ENCODE measurements at regions not wholly inside any gene's neighbourhood (a gene's known extent, or its start where the extent isn't known, plus 50 kb on each side); places are given as distances from the start of the nearest gene placed in this dataset.

DNA sequence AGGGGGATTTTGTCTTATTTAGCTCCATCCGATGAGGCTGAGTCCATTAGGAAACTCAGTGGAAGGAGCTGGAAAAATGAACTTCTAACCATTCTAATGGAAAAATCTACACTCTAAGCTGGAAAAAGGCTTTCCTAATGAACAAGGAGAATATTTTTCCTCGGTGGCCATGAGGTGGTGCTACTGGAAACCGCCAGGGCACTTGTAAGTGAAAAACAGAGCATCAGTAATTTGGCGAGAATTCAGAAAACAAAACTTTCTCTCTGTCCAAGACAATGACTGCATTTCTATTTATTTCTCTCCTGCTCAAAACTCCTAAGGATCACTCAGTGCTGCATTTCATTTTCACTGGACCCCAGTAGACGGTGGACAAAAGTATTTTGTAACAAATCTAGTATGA, 237.6 kb downstream of the TENT4A start:
- no peaks in the 10 kb centered on the region for H3K4me1 ChIP-seq (ENCODE audit: insufficient read depth, low read length)
- H3K9me3 ChIP-seq (ENCODE audit: control insufficient read depth, low read depth, low read length) = no peaks in the 10 kb centered on the region
- peaks cover 6% of the 10 kb centered on the region for H3K27me3 Mint-ChIP-seq (ENCODE audit: low read depth)
- H2BK15ac ChIP-seq (ENCODE audit: low read depth, low read length) = no peak overlapping the region
- no peak overlapping the region for H2BK120ac ChIP-seq (ENCODE audit: low read depth, low read length, poor library complexity, severe bottlenecking)
- H2AK5ac ChIP-seq (ENCODE audit: insufficient read length, low read length) = no peak overlapping the region
- H3K36me3 Mint-ChIP-seq (ENCODE audit: insufficient read depth in 1 of 3, low read depth in 3 of 3) = no peaks in the 10 kb centered on the region
- H3K23me2 ChIP-seq (ENCODE audit: insufficient read length, low read depth, low read length, poor library complexity, severe bottlenecking) = no peaks in the 10 kb centered on the region
- no peaks in the 10 kb centered on the region for H3K79me2 ChIP-seq (ENCODE audit: insufficient read depth, low read length)
- no peaks in the 10 kb centered on the region for H3K9me3 Mint-ChIP-seq
- H2BK5ac ChIP-seq (ENCODE audit: insufficient read length, low read length) = no peak overlapping the region
- no peaks in the 10 kb centered on the region for H3K79me1 ChIP-seq (ENCODE audit: insufficient read depth, low read depth, low read length, poor library complexity, severe bottlenecking)
- H3K4me3 Mint-ChIP-seq = no peak overlapping the region
- H3K4ac ChIP-seq (ENCODE audit: low read depth, low read length) = no peak overlapping the region
- no CpG with 5 or more reads among the region's 5 CpGs for WGBS (ENCODE audit: extremely low coverage, insufficient read length, low lambda C conversion rate)
- no peak overlapping the region for H3K27ac ChIP-seq (ENCODE audit: insufficient read length, low read depth, low read length)
- TF ChIP-seq, protein P1, sequence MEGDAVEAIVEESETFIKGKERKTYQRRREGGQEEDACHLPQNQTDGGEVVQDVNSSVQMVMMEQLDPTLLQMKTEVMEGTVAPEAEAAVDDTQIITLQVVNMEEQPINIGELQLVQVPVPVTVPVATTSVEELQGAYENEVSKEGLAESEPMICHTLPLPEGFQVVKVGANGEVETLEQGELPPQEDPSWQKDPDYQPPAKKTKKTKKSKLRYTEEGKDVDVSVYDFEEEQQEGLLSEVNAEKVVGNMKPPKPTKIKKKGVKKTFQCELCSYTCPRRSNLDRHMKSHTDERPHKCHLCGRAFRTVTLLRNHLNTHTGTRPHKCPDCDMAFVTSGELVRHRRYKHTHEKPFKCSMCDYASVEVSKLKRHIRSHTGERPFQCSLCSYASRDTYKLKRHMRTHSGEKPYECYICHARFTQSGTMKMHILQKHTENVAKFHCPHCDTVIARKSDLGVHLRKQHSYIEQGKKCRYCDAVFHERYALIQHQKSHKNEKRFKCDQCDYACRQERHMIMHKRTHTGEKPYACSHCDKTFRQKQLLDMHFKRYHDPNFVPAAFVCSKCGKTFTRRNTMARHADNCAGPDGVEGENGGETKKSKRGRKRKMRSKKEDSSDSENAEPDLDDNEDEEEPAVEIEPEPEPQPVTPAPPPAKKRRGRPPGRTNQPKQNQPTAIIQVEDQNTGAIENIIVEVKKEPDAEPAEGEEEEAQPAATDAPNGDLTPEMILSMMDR (conservative IDR thresholded peaks at IDR 0.05) = no peak
- H3K23ac ChIP-seq (ENCODE audit: insufficient read length, low read depth, low read length) = no peak overlapping the region
- H2BK20ac ChIP-seq (ENCODE audit: low read depth, low read length, poor library complexity, severe bottlenecking) = no peak overlapping the region
- H3T11ph ChIP-seq (ENCODE audit: low read length) = no peak overlapping the region
- H2AFZ ChIP-seq (ENCODE audit: low read length) = no peak overlapping the region
- H4K5ac ChIP-seq (ENCODE audit: insufficient read length, low read depth, low read length) = no peak overlapping the region
- H3K4me2 ChIP-seq (ENCODE audit: insufficient read depth, insufficient read length, low read length) = no peak overlapping the region
- no peak overlapping the region for H3K18ac ChIP-seq (ENCODE audit: insufficient read length, low read depth, low read length)
- H3K27me3 ChIP-seq (ENCODE audit: insufficient read depth, low read length) = no peaks in the 10 kb centered on the region
- H3K27ac Mint-ChIP-seq = no peak overlapping the region
- no peak for DNase-seq
- no peak overlapping the region for H4K91ac ChIP-seq (ENCODE audit: insufficient read length, low read depth, low read length)
- no peak overlapping the region for H3K14ac ChIP-seq (ENCODE audit: insufficient read depth, low read length)
- H4K8ac ChIP-seq (replicated peaks; ENCODE audit: insufficient read length, low read depth, low read length) = no peak overlapping the region
- no peaks in the 10 kb centered on the region for H4K20me1 ChIP-seq (ENCODE audit: control insufficient read depth, insufficient read depth, insufficient read length)
- no peak overlapping the region for H3K56ac ChIP-seq (ENCODE audit: insufficient read length, low read depth, low read length)
- H2BK12ac ChIP-seq (ENCODE audit: insufficient read length, low read depth, low read length) = no peak overlapping the region
- peaks cover 0 to 4% of the 10 kb centered on the region in 2 experiments; a peak in 2 of 4 replicates for H3K4me1 Mint-ChIP-seq
- H3K9ac ChIP-seq (ENCODE audit: extremely low read depth, insufficient read length, low read length) = no peak overlapping the region

All from H9 (cell line).